HepG2 (cell line): ENCODE measurements at regions not wholly inside any gene's neighbourhood (a gene's known extent, or its start where the extent isn't known, plus 50 kb on each side); places are given as distances from the start of the nearest gene placed in this dataset.
A peak's percentile ranks its signal among the peaks of the same experiment; 100 is the strongest.

ENCODE experiments used
- ATAC-seq: fragments of 200-7000 bp; cut with Tn5 transposase; 3 replicates; pipeline ENCODE4 v1.9.1; 2020; ENCODE audit warnings: mild to moderate bottlenecking, moderate library complexity
- BruUV-seq: library from RNA; stranded (reverse); fragments of 400-500 nt; replicated peaks from 2 replicates; lab custom pipeline; 2021; lab: Mats Ljungman, UMichigan
- CTCF ChIA-PET: fragments of 300-600 bp; formaldehyde crosslinking; extraction: SDS; loops from one replicate; lab custom pipeline; 2021; ENCODE audit warnings: low total read pairs, inconsistent platforms, low intra/inter-chr PET ratio; lab: Yijun Ruan, JAX
- POLR2A ChIA-PET: fragments of 350-600 bp; sonication (Branson Sonifier 250); formaldehyde crosslinking; loops from one replicate; lab custom pipeline; 2020; ENCODE audit warnings: antibody characterized with exemption, inconsistent platforms; lab: Yijun Ruan, JAX
- DNase-seq: peaks from one replicate; pipeline ENCODE4 v3.0.0-alpha.2; 2015; ENCODE audit warnings: low spot score
- FAIRE-seq: peaks from 3 replicates; lab custom pipeline; 2011; peaks lifted over from hg19 to GRCh38; lab: Jason Lieb, UNC
- H2AFZ ChIP-seq: one replicate; pipeline ENCODE4 v1.6.1; 2011; ENCODE audit warnings: low read length, inconsistent platforms
- H3K27ac ChIP-seq: fragments of 300-600 bp; 3 replicates; pipeline ENCODE4 v1.8.0; 2011; ENCODE audit warnings: mixed run types, mild to moderate bottlenecking, mixed read lengths, low read length, inconsistent platforms; ENCODE audit not compliant: insufficient read depth; ENCODE audit errors: extremely low read length
- H3K27me3 ChIP-seq, 2 experiments: fragments of 200-600 bp in 1 of 2; 2 replicates in 1 of 2; 3 replicates in 1 of 2; pipeline versions ENCODE4 v1.6.0 to v1.8.0; 2011; ENCODE audit warnings: low read length in 2 of 2, mild to moderate bottlenecking in 2 of 2, moderate library complexity in 2 of 2, inconsistent platforms in 1 of 2; ENCODE audit not compliant: insufficient read depth in 2 of 2, control insufficient read depth in 1 of 2
- H3K36me3 ChIP-seq, 2 experiments: fragments of 200-600 bp in 1 of 2; replicated peaks in 1 of 2; 2 replicates in 1 of 2; 3 replicates in 1 of 2; pipeline versions ENCODE4 v1.5.1 to v1.8.0; 2011; ENCODE audit warnings: low read length in 2 of 2, inconsistent platforms in 1 of 2; ENCODE audit not compliant: insufficient read depth in 2 of 2, control insufficient read depth in 1 of 2
- H3K4me1 ChIP-seq: 2 replicates; pipeline ENCODE4 v1.5.1; 2012; ENCODE audit warnings: low read length, inconsistent platforms; ENCODE audit not compliant: insufficient read depth
- H3K4me2 ChIP-seq: 2 replicates; pipeline ENCODE4 v1.6.0; 2011; ENCODE audit warnings: low read depth, low read length, inconsistent platforms
- H3K4me3 ChIP-seq, 3 experiments: fragments of 200-600 bp in 1 of 3; sonication (generic), shearing (Covaris generic) in 1 of 3; replicated peaks in 1 of 3; 2 replicates each; pipeline ENCODE4 v1.5.1; 2011 to 2016; ENCODE audit warnings: low read length in 3 of 3, inconsistent platforms in 2 of 3, low read depth in 2 of 3, mild to moderate bottlenecking in 2 of 3, control low read depth in 1 of 3, mixed read lengths in 1 of 3; ENCODE audit not compliant: insufficient read depth in 1 of 3
- H3K79me2 ChIP-seq: one replicate; pipeline ENCODE4 v1.6.1; 2011; ENCODE audit warnings: low read length, inconsistent platforms; ENCODE audit not compliant: insufficient read depth
- H3K9ac ChIP-seq: 2 replicates; pipeline ENCODE4 v1.6.0; 2011; ENCODE audit warnings: mild to moderate bottlenecking, low read depth, low read length, inconsistent platforms; ENCODE audit not compliant: insufficient read depth
- H3K9me3 ChIP-seq: 2 replicates; pipeline ENCODE4 v1.5.1; 2012; ENCODE audit warnings: mild to moderate bottlenecking, low read length
- H4K20me1 ChIP-seq: 2 replicates; pipeline ENCODE4 v1.6.0; 2011; ENCODE audit warnings: inconsistent platforms, mild to moderate bottlenecking, low read length, moderate library complexity; ENCODE audit not compliant: insufficient read depth
- ATF7 ChIP-seq, 2 experiments: fragments of 450-650 bp in 1 of 2; sonication (generic) in 1 of 2; formaldehyde crosslinking in 1 of 2; IDR thresholded peaks; 2 replicates each; pipeline versions ENCODE4 v1.4.0 to v1.6.1; 2016 to 2020; ENCODE audit warnings: antibody characterized with exemption in 1 of 2, mild to moderate bottlenecking in 1 of 2, missing genetic modification reagents in 1 of 2
- MAFF ChIP-seq: IDR thresholded peaks from 2 replicates; pipeline ENCODE4 v1.6.1; 2011; ENCODE audit warnings: low read depth, low read length, improper control_type of control experiment
- MAFK ChIP-seq, 2 experiments: IDR thresholded peaks in 1 of 2; conservative IDR thresholded peaks in 1 of 2; 2 replicates each; pipeline ENCODE4 v1.6.1; 2011; ENCODE audit warnings: improper control_type of control experiment in 2 of 2, low read length in 2 of 2
- NAIF1 ChIP-seq: sonication (generic); formaldehyde crosslinking; IDR thresholded peaks from 2 replicates; pipeline ENCODE4 v1.5.0; 2020; ENCODE audit warnings: mild to moderate bottlenecking, missing genetic modification reagents, borderline replicate concordance
- NR2F6 ChIP-seq, 2 experiments: IDR thresholded peaks; 2 replicates each; pipeline ENCODE4 v1.6.1; 2016; ENCODE audit warnings: antibody characterized with exemption in 1 of 2, mild to moderate bottlenecking in 1 of 2
- REL ChIP-seq: sonication (generic); formaldehyde crosslinking; conservative IDR thresholded peaks from 2 replicates; pipeline ENCODE4 v1.8.0; 2022; ENCODE audit warnings: mild to moderate bottlenecking, missing genetic modification reagents, moderate library complexity
- RNF2 ChIP-seq: fragments of 450-650 bp; conservative IDR thresholded peaks from 2 replicates; pipeline ENCODE4 v1.6.1; 2016; ENCODE audit warnings: low read depth
- SMAD9 ChIP-seq: sonication (generic); formaldehyde crosslinking; IDR thresholded peaks from 2 replicates; pipeline ENCODE4 v1.5.1; 2020; ENCODE audit warnings: mild to moderate bottlenecking, missing genetic modification reagents
- ZNF383 ChIP-seq: sonication (generic); formaldehyde crosslinking; IDR thresholded peaks from 2 replicates; pipeline ENCODE4 v1.4.0; 2020; ENCODE audit warnings: missing genetic modification reagents, mild to moderate bottlenecking, borderline replicate concordance
- ZNF770 ChIP-seq: sonication (generic); formaldehyde crosslinking; IDR thresholded peaks from 2 replicates; pipeline ENCODE4 v1.5.0; 2020; ENCODE audit warnings: mild to moderate bottlenecking, missing genetic modification reagents
- ZSCAN25 ChIP-seq: sonication (generic); formaldehyde crosslinking; IDR thresholded peaks from 2 replicates; pipeline ENCODE4 v1.8.0; 2022; ENCODE audit warnings: mild to moderate bottlenecking, missing genetic modification reagents
- WGBS: methylation state at CpG from one replicate; pipeline ENCODE4 v1.1.6; 2017; ENCODE audit warnings: low lambda C conversion rate; 5-methylcytosine and 5-hydroxymethylcytosine counted together
- in situ Hi-C: cut with HindIII; loops from 2 replicates; pipeline ENCODE4 v1.10.0; 2017; ENCODE audit warnings: low pct_unique_long_range_greater_than_20kb; ENCODE audit not compliant: extremely low pct_ligation_motif_present
- intact Hi-C: fragments of 100-400 bp; cut with micrococcal nuclease; formaldehyde crosslinking; loops from one replicate; pipeline ENCODE4 v1.10.0; 2022; ENCODE audit not compliant: unreplicated experiment
- TF ChIP-seq, protein P1 (sequence below): sonication (generic); formaldehyde crosslinking; IDR thresholded peaks from 2 replicates; pipeline ENCODE4 v1.4.0; 2020; ENCODE audit warnings: missing genetic modification reagents

DNA sequence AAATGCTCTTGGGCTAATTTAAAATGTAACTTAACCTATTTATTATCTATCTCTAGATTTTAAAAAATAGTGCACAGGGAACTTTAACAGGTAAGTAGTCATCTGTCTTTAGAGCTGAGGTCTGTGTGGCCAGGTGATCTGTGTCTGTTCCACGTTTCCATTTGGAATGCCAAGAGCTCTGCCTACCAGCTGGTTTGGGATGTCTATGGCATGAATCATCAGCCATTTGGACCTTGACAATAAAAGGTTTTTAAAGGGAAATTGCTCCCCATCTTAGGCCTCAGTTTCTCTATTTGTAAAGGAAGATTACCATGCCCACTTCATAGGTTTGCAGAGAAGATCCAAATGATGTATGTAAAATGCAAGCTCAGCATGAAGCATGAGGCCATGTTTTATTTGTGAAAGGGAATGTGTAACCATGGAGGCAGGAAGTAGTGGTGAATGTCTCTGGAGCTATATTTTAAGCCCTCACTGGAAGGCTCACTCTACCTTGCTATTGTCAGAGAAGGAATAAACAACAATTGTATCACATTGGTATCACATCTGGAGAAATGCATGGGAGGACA is 548.1 kb upstream of the LMCD1 start:
- Histone ChIP-seq H3K27ac (no peak overlapping the region), H2AFZ (no peak overlapping the region), H3K9ac (no peak overlapping the region), H3K79me2 (no peaks in the 10 kb centered on the region), H3K4me3 (no peak overlapping the region), H3K9me3 (peaks cover 8% of the 10 kb centered on the region; the same call in 1 of the 2 replicates), H3K4me1 (no peaks in the 10 kb centered on the region), H4K20me1 (no peaks in the 10 kb centered on the region), H3K36me3 (no peaks in the 10 kb centered on the region), H3K4me2 (no peak overlapping the region), H3K27me3 (no peaks in the 10 kb centered on the region)
- DNase-seq, result no peak
- FAIRE-seq, result no peak
- 0% methylated on average over 1 of the region's 1 CpG for WGBS
- intact Hi-C loops, result no loop called here
- ATAC-seq, result no peak
- CTCF ChIA-PET, result no interaction called here
- no peak for TF ChIP-seq SMAD9
- peak; percentile 82 for TF ChIP-seq MAFF
- TF ChIP-seq MAFK (conservative IDR thresholded peaks at IDR 0.05 in 1 of 2, IDR thresholded peaks at IDR 0.05 in 1 of 2; ENCODE audit: low read length in 2 of 2), result peak; percentile 81 to 90
- POLR2A ChIA-PET, result no interaction called here
- BruUV-seq, result no TSS peak
- in situ Hi-C loops, result no loop called here

- Histone ChIP-seq H3K27me3 (no peaks in the 10 kb centered on the region), H3K4me2 (no peak overlapping the region), H2AFZ (no peak overlapping the region), H3K79me2 (no peaks in the 10 kb centered on the region), H3K27ac (no peak overlapping the region), H3K4me3 (no peak overlapping the region), H3K4me1 (no peaks in the 10 kb centered on the region), H3K9ac (no peak overlapping the region), H3K9me3 (peaks cover 6% of the 10 kb centered on the region; the same call in 1 of the 2 replicates), H4K20me1 (no peaks in the 10 kb centered on the region), H3K36me3 (no peaks in the 10 kb centered on the region)
- POLR2A ChIA-PET, result no interaction called here
- CTCF ChIA-PET, result no interaction called here
- intact Hi-C loops, result no loop called here
- DNase-seq, result no peak
- no peak for ATAC-seq
- in situ Hi-C loops, result no loop called here
- no peak for FAIRE-seq
- 0% methylated on average over 1 of the region's 1 CpG for WGBS
- BruUV-seq, result no TSS peak
- TF ChIP-seq ATF7 (IDR thresholded peaks at IDR 0.05), result peak; percentile 92
- no peak for TF ChIP-seq ATF7 (CRISPR knock-in tag; IDR thresholded peaks at IDR 0.05)
- no peak for TF ChIP-seq NAIF1 (CRISPR knock-in tag)
- TF ChIP-seq, protein P1, sequence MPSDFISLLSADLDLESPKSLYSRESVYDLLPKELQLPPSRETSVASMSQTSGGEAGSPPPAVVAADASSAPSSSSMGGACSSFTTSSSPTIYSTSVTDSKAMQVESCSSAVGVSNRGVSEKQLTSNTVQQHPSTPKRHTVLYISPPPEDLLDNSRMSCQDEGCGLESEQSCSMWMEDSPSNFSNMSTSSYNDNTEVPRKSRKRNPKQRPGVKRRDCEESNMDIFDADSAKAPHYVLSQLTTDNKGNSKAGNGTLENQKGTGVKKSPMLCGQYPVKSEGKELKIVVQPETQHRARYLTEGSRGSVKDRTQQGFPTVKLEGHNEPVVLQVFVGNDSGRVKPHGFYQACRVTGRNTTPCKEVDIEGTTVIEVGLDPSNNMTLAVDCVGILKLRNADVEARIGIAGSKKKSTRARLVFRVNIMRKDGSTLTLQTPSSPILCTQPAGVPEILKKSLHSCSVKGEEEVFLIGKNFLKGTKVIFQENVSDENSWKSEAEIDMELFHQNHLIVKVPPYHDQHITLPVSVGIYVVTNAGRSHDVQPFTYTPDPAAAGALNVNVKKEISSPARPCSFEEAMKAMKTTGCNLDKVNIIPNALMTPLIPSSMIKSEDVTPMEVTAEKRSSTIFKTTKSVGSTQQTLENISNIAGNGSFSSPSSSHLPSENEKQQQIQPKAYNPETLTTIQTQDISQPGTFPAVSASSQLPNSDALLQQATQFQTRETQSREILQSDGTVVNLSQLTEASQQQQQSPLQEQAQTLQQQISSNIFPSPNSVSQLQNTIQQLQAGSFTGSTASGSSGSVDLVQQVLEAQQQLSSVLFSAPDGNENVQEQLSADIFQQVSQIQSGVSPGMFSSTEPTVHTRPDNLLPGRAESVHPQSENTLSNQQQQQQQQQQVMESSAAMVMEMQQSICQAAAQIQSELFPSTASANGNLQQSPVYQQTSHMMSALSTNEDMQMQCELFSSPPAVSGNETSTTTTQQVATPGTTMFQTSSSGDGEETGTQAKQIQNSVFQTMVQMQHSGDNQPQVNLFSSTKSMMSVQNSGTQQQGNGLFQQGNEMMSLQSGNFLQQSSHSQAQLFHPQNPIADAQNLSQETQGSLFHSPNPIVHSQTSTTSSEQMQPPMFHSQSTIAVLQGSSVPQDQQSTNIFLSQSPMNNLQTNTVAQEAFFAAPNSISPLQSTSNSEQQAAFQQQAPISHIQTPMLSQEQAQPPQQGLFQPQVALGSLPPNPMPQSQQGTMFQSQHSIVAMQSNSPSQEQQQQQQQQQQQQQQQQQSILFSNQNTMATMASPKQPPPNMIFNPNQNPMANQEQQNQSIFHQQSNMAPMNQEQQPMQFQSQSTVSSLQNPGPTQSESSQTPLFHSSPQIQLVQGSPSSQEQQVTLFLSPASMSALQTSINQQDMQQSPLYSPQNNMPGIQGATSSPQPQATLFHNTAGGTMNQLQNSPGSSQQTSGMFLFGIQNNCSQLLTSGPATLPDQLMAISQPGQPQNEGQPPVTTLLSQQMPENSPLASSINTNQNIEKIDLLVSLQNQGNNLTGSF (CRISPR knock-in tag), result no peak
- TF ChIP-seq NR2F6 (IDR thresholded peaks at IDR 0.05), result no peak
- TF ChIP-seq NR2F6 (CRISPR knock-in tag; IDR thresholded peaks at IDR 0.05), result no peak
- no peak for TF ChIP-seq REL
- no peak for TF ChIP-seq ZSCAN25 (CRISPR knock-in tag)
- TF ChIP-seq ZNF383 (CRISPR knock-in tag), result no peak
- no peak for TF ChIP-seq RNF2
- TF ChIP-seq ZNF770 (CRISPR knock-in tag), result no peak
Measured at GRCh38 chr3:7957024-7957423, 544.6 kb upstream of the LMCD1 start.
